DMS 273 treated with DMSO at 0.1 percent for 48 hours (cell line): ENCODE measurements at regions not wholly inside any gene's neighbourhood (a gene's known extent, or its start where the extent isn't known, plus 50 kb on each side); places are given as distances from the start of the nearest gene placed in this dataset.
"Not testable (repeated sequence)": the region's sequence is repeated elsewhere in the genome, so short reads cannot be mapped to it uniquely, and the experiment has no call there.

Source experiments
- DNase-seq: peaks from one replicate; lab custom pipeline; 2025; lab: John Stamatoyannopoulos, UW

DNA sequence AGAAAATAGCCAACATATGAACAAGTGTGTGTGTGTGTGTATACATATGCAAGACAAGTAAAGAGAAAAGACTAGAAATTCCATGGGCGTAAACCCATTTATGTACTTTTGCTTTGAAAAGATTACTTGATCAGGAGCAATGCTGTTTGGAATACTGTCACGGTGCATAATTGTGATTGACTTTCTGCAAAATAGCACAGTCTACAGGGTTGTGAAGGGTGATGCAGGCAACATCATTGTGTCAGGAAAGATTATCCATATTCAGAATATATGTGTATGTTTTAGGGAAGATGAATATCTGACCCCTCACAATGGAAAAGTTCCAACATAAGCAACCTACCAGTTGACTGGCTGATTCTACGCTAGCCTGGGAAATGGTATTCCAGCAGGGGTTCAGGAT, 307.7 kb downstream of the JRKL start:
- no peak for DNase-seq

DNA sequence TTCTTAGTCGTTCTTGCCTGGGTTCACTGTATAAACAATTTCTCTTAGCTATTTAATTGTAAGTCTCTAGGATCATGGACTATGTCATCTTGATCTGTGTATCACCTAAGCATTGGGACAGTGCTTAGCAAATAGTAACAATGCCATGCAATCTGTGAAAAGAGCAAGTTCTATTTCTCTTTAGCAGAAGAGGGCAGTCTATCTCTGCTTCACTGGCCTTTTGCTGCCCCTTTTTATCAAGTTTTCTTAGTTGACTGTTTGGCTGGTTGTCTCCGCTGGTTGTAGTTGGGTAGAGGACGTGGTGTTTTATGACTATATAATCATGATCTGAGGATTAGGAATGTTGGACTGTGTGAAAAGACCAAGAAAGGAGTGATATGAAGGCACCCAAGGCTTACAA, 315.0 kb downstream of the JRKL start:
- no peak for DNase-seq

DNA sequence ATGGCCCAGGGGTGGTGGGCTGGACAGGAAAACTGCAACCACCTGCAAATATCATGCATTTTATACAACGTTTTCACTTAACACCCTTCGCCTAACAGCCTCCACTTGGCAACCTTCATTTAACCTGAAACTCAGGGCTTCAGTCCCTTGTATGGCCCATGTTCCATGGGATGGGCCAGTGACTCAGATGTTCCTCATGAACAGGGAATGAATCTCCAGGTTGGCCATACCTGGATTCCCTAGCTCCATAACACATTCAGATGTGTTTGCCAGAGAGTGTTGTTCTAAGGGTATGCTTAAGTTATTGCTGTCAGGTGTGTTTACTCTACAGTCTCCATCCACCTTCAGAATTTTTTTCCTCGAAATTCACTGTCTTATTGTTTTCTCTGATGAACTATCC, 316.9 kb downstream of the JRKL start:
- DNase-seq = no peak

DNA sequence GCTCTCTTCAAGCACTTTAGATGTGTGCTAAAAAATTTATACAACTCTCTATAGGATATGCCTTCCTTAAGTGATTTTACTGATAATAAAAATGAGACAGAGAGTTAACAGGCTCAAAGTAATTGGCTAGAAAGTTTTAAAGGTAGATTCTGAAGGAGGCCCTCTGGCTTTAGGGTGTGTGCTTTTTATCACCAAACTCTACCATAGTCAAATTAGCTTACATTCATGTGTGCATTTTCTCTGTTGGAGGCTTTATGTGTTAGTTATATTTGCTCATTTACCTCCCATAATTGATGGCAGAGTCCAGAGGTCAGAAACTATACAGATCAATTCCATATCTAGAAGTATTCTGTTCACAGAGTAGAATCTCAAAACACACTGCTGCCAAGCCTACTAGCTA, 317.5 kb downstream of the JRKL start:
- no peak for DNase-seq

DNA sequence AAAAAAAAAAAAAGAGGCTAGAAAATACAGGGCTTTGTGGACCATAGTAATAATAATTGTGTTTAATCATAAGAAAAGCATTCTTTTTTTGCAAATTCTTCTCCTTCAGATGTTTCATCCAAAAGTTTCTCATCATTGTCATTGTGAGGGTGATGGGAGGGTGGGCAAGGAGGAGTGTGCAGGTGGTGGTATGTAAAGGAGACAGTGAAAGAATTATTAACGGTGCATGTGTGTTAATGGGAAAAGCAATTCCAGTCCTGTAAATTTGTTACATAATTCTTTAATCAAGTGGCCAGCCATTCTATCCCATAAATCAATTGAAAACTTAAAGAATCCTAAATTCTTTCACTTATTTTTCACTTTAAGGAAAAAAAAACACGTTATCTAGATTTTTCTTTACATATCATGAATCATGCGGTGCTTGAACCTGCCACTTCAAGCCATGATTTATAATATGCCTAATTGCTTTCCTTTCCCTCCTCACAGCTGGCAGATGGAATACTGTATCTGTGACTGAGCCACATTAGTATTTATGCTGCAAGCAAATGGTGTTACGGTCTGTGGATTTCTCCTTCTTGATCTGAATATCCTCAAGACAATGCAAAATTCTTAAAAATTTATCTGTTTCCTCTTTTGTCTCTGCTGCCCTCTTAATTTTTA, 318.5 kb downstream of the JRKL start:
- DNase-seq = no peak

DNA sequence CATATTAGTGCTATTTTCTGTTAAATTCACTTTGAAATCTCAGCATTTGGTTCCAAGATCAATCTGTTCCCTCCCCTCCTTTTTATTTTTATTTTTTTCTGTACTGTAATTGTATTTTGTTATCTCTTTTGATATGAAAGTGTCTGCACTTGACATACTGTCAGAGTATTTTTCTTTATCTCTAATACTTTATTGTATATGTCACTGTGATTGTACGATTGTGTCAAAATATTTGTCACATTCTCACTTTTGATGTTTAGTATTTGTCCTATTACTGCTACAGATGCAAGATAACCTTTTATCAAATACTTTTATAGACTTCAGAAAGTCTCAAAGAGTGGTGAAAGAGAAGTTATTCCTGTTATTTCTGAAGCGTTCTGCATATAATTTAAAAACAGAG, 323.5 kb downstream of the JRKL start:
- DNase-seq = no peak

DNA sequence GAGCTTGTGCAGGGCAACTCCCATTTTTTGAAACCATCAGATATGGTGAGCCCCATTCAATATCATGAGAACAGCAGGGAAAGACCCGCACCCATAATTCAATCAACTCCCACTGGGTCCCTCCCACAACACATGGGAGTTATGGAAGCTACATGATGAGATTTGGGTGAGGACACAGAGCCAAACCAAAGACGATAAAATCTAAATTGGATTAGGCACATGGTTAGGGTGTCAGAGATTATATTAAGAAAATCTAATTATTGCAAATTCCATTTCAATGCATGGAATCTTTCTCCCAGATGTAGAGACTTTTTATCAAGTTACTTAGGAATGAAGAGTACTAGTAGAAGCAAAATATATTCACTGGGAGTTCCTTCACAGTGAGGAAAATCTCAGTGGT, 324.9 kb downstream of the JRKL start:
- DNase-seq = no peak

DNA sequence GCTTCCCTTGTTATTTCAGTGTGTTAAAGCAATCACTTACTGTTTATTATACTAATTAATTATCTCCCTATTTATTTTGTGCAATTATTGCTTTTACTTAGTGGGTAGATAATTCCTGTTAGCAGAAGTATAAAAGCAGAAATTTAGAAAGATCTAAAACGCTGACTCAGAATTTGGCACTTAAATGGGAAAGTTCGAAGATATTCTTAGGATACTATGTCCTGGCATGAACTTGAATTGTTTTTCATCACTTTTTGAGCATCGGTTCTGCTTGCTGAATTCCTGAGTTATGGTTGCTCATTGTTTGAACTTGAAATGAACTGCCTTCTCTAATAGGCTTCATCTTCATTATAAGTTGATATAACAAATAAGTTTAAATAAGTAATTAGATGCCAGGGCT, 325.4 kb downstream of the JRKL start:
- DNase-seq = no peak

DNA sequence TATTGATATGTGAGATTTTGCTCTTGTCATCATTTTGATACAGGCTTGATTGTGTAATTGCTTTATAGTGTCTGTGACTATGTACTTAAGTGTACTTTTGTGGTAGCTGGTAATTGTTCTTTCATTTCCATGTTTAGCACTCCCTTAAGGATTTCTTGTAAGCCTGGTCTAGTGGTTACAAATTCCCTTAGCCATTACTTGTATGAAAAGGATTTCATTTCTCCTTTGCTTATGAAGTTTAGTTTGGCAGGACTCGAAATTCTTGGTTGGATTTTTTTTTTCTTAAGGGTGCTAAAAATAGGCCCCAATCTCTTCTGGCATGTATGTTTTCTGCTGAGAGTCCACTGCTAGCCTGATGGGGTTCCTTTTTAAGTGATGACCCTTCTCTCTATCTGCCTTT, 346.8 kb downstream of the JRKL start:
- DNase-seq = no peak

DNA sequence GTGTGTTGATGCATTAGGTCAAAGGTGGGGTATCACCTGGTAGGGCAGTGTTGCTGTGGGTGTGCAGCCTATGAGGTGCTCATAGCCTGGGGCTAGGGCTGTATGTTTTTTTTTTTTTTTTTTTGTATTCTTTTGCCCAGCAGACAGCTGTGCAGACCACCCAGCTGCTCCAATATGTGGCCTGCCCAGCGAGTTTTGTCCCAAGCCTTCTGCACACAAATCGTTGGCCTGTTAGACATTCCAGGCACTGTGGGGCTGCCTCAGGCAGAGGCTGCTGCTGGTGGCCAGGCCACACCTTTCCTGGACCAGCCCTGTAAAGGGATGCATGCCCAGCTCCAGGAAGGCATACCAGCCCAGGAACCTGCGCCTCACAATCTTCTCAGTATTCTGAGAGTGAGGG, 348.5 kb downstream of the JRKL start:
- no peak for DNase-seq

DNA sequence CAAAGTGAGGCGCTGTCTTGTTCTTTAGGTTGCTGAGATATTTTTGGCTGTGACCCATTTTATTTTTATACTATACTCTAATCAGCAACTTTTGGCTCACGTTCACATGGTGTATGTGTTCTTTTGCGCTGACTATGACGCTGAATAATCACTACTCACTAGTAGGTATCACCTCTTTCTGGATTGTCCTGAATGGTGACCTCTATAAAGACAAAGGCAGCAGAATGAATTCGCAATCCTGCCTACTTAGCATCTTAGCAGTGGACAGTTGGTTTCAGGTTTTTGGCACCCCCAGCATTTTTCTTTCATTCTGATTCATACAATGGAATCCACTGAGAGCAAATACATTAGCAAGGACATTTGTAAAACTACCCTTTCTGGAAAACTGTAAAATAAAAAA, 351.3 kb downstream of the JRKL start:
- DNase-seq = no peak

DNA sequence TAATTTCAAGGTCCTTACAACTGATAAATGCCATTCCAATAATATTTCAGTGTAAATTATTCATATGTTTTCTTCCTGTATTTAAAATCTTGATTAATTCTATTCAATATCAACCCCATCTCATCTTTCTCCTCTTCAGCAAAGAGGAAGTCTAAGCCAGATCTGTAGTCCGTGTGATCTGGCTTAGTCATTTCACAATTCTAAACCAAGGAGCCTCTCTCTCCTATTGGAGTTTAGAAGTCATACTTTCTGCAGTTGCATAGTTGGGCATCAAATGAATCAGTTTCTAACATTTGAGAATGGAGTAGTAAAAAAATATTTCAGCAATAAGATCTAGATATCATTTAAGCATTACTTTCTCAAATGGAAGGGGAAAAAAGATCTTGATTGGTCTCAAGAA, 354.9 kb downstream of the JRKL start:
- DNase-seq = no peak

DNA sequence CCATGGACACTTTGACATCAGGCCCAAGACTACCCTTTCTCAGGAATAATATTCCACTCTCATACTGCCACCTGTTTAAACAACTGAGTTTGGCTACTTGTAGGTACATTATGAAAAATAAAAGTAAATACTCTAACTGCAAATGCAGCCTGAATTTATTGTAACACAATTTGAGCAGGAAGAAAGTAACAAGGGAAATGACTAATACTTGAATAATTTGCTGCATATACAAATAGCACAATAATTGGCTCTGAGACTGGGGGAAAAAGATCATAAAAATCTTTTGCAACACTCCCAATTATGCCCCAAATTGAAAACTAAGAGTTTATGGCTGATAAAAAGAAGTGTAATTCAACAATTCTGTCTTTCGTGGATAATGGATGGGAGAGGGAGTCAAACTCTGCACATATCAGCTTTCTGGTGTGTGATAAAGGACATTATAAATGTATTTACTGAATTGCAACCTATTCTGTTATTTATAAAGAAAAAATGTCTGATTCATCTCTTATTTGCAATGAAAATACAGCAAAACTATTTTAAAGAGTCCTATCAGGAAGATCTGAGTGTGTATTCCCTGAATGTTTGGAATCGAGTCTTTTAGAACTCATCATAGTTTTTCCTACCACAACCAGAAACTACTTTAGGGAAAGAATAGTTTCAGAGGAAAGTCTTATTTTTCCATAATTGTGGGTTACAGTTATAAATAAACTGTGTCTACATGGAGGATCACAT, 359.0 kb downstream of the JRKL start:
- no peak for DNase-seq

DNA sequence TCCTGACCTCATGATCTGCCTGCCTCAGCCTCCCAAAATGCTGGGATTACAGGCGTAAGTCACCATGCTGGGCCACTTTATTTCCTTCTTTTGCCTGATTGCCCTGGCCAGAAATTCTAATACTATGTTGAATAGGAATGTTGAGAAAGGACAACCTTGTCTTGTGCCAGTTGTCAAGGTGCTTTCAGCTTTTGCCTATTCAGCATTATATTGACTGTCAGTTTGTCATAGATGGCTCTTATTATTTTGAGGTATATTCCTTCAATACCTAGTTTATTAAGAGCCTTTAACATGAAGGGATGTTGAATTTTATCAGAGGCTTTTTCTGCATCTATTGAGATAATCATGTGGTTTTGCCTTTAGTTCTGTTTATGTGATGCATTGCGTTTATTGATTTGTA, 362.0 kb downstream of the JRKL start:
- not testable (repeated sequence) for DNase-seq

DNA sequence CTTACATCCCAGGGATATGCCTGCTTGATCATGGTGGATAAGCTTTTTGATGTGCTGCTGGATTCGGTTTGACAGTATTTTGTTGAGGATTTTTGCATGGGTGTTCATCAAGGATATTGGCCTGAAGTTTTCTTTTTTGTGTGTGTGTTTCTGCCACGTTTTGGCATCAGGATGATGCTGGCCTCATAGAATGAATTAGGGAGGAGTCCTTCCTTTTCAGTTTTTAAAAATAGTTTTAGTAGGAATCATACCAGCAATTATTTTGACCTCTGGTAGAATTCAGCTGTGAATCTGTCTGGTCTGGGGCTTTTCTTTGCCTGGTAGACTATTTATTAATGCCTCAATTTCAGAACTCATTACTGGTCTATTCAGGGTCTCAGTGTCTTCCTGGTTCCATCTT, 362.4 kb downstream of the JRKL start:
- no peak for DNase-seq

DNA sequence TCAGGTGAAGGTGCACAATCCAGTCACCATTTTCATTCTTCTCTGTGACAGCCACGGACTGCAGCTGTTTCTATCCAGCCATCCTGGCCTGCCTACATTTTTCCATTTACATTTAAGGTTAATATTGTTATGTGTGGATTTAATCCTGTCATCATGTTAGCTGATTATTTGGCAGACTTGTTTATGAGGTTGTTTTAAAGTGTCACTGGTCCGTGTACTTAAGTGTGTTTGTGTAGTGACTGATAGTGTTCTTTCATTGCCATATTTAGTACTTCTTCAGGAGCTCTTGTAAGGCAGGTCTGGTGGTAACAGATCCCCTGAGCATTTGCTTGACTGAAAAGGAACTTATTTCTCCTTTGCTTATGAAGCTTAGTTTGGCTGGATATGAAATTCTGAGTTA, 364.2 kb downstream of the JRKL start:
- no peak for DNase-seq

DNA sequence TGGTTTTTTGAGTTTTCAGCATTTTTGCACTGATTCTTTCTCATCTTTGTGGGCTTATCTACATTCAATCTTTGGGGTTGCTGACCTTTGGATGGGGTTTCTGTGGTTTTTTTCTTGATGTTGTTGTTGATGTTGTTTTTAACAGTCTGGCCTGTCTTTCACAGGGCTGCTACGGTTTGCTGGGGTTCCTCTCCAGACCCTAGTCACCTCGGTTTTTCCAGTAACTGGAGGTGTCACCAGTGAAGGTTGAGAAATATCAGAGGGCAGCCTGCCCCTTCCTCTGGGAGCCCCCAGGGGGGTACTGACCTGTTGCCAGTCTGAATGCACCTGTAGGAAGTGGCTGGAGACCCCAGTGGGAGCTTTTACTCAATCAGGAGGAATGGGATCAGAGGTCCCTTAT, 365.4 kb downstream of the JRKL start:
- DNase-seq = no peak

DNA sequence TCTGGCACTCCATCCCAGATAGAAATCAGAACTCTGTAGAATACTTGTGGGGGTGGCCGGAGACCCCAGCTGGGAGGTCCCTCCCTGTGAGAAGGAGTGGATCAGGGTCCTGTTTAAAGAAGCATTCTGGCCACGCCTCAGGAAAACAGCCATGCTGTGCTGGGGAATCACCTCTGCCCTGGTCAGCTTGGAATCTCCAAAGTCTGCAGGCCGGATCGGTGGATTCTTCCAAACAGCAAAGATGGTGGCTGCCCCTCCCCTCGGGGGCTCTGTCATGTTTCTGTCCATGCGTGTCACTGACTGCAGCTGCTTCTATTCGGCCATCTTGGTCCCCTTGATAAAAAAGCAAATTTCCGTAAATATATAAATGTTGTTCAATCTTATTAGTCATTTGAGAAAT, 365.9 kb downstream of the JRKL start:
- no peak for DNase-seq

DNA sequence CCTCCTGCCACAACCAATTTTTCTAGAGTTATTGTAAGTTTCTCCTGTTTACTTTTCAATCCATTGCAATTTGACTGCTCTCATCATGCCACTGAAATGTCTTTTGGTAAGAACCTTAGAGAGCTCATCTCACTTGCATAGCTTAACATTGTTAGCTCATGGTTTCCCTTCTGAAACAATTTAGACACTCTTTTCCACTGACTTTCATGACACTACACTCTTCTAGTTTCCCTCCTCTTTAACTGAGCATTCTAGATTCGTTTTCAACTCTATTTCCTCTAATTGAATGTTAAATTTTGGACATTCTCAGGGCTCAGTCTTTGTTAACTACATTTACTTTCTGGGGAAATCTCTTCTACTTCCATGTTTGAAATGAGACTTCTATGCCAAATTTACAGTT, 369.1 kb downstream of the JRKL start:
- DNase-seq = no peak

DNA sequence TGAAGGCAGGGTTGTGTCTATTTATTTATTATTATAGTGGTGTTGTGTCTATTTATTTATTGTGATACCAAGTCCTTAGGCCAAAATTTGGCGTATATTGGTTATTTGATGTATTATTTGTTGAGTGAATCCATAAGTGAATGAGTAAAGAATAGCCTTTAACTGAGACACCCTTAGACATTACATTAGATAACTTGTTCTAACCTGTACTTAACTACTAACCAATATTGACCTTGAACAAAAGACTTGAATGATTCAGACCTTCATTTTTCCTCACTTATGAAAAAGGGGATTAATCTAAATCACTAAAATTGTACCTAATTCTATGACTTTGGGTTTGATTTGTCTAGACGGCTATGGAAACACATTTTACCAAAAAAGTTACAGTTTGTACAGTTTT, 370.5 kb downstream of the JRKL start:
- no peak for DNase-seq

DNA sequence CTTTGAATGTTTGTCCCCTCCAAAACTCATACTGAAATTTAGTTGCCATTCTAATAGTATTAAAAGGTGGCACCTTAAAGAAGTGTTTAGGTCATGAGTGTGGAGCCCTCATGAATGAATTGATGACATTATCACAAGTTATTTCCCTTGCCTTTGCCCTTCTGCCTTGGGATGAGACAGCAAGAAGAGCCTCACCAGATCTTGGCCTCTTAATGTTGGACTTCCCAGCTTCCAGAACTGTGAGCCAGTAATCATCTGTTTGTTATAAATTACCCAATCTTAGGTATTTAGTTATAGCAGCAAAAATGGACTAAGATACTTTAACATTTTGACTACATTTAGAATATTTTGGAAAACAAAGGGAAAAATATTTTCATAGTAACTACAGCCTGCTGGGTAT, 371.0 kb downstream of the JRKL start:
- no peak for DNase-seq

DNA sequence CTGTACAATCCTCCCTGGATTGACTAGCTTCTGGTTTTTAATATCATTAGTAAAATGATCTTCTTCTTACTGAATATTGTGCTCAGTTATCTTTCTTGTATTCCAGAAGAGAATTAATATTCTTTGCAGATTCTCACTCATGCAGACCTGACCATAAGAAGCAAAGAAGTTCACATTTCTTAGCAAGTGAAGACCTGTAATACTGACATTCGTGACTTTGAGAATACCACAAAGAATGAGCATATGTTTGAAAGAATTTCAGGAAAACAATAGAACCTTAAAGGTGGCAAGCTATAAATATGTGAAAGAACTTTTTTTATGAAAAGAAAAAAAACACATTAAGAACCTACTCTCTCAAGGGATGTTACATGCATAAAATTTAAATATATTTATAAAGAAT, 371.6 kb downstream of the JRKL start:
- DNase-seq = no peak

DNA sequence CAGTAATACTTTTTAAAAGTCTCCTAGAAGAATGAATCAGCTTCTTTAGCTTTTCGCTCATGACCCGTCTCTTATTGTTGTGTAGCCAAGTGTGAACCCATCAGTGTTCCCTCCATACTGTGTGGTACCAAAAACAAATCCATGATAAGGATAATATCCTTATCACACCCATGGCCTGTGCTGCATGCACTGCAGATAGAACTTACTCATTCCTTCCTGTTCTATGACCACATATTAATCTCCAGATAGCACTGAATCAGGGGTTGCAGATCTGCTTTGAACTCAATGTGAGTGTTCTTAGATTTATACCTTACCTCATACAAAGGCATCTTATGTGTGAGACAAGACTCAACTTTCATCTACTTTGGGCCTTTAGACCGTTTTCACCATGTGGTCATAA, 373.4 kb downstream of the JRKL start:
- DNase-seq = no peak

DNA sequence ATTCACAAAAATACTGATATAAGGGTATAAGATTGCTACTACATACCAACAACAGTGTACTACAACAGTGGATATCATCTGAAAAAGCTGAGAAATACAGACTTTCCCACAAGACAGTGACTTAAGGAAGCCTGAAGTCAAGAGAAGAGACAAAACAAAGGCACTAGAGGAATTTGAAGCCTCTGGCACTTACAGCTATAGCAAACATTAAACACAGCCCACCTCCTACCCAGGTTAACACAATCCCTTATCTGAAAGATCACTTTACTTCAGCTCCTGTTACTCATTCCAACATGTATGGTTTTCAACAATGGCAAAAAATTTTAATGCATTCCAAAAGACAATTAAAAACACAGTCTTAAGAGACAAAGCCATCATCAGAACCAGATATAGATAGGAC, 388.5 kb downstream of the JRKL start:
- DNase-seq = no peak
